Esophagus squamous epithelium (tissue), 4 donors: ENCODE measurements at regions not wholly inside any gene's neighbourhood (a gene's known extent, or its start where the extent isn't known, plus 50 kb on each side); places are given as distances from the start of the nearest gene placed in this dataset.
"Not testable (repeated sequence)": the region's sequence is repeated elsewhere in the genome, so short reads cannot be mapped to it uniquely, and the experiment has no call there.

Source experiments
- POLR2A ChIP-seq, 4 donors: fragments of 450-650 bp; IDR thresholded peaks; one replicate each; pipeline ENCODE4 v1.6.1; 2017; ENCODE audit warnings: antibody characterized with exemption in 4 of 4, mild to moderate bottlenecking in 4 of 4, moderate library complexity in 3 of 4
- TF ChIP-seq, protein P1 (sequence below), 6 experiments: fragments of 450-650 bp in 4 of 6; fragments of 200-600 bp in 2 of 6; sonication (generic) in 2 of 6; IDR thresholded peaks; one replicate each; pipeline ENCODE4 v1.5.1; 2016 to 2019; ENCODE audit warnings: antibody characterized with exemption in 6 of 6, mild to moderate bottlenecking in 4 of 6, moderate library complexity in 4 of 6

- TF ChIP-seq, protein P1, sequence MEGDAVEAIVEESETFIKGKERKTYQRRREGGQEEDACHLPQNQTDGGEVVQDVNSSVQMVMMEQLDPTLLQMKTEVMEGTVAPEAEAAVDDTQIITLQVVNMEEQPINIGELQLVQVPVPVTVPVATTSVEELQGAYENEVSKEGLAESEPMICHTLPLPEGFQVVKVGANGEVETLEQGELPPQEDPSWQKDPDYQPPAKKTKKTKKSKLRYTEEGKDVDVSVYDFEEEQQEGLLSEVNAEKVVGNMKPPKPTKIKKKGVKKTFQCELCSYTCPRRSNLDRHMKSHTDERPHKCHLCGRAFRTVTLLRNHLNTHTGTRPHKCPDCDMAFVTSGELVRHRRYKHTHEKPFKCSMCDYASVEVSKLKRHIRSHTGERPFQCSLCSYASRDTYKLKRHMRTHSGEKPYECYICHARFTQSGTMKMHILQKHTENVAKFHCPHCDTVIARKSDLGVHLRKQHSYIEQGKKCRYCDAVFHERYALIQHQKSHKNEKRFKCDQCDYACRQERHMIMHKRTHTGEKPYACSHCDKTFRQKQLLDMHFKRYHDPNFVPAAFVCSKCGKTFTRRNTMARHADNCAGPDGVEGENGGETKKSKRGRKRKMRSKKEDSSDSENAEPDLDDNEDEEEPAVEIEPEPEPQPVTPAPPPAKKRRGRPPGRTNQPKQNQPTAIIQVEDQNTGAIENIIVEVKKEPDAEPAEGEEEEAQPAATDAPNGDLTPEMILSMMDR (IDR thresholded peaks at IDR 0.05) = not testable (repeated sequence)
- TF ChIP-seq POLR2A (IDR thresholded peaks at IDR 0.05) = not testable (repeated sequence)
Observed at GRCh38 chr2:82938321-82938845, 1520.7 kb downstream of the SUCLG1 start.
